Peyer's patch (tissue), 4 donors: ENCODE measurements at regions not wholly inside any gene's neighbourhood (a gene's known extent, or its start where the extent isn't known, plus 50 kb on each side); places are given as distances from the start of the nearest gene placed in this dataset.

Source experiments
- POLR2A ChIP-seq, 2 donors: fragments of 450-650 bp; IDR thresholded peaks; one replicate each; pipeline ENCODE4 v1.5.1; 2017; ENCODE audit warnings: antibody characterized with exemption in 2 of 2, mild to moderate bottlenecking in 2 of 2, moderate library complexity in 2 of 2
- TF ChIP-seq, protein P1 (sequence below), 6 experiments: fragments of 450-650 bp in 4 of 6; fragments of 200-600 bp in 2 of 6; sonication (generic) in 1 of 6; IDR thresholded peaks; one replicate each; pipeline ENCODE4 v1.5.1; 2017 to 2019; ENCODE audit warnings: antibody characterized with exemption in 6 of 6, mild to moderate bottlenecking in 3 of 6, moderate library complexity in 1 of 6

DNA sequence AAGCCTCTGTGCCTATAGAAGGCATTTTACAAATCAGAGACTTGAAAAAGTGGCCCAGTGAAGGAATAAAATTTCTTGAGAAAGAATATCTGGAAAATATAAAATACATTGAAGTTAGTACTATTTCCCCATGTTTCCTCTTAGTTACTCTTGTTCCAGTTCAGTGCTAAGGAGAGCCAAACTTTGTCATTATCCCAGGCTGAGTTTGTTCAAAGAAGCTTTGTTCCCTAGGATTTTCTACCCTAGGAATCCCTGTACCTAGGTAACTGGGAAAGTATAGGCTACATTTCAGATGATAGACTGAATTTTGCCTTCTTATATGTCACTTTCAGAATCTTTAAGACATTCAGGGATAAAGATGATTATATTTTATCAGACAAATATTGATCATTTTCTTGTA lies 1395.7 kb upstream of the MAP3K7 start:
- no peak for TF ChIP-seq POLR2A (IDR thresholded peaks at IDR 0.05)
- TF ChIP-seq, protein P1, sequence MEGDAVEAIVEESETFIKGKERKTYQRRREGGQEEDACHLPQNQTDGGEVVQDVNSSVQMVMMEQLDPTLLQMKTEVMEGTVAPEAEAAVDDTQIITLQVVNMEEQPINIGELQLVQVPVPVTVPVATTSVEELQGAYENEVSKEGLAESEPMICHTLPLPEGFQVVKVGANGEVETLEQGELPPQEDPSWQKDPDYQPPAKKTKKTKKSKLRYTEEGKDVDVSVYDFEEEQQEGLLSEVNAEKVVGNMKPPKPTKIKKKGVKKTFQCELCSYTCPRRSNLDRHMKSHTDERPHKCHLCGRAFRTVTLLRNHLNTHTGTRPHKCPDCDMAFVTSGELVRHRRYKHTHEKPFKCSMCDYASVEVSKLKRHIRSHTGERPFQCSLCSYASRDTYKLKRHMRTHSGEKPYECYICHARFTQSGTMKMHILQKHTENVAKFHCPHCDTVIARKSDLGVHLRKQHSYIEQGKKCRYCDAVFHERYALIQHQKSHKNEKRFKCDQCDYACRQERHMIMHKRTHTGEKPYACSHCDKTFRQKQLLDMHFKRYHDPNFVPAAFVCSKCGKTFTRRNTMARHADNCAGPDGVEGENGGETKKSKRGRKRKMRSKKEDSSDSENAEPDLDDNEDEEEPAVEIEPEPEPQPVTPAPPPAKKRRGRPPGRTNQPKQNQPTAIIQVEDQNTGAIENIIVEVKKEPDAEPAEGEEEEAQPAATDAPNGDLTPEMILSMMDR (IDR thresholded peaks at IDR 0.05) = no peak
